ENCODE measurements at regions not wholly inside any gene's neighbourhood (a gene's known extent, or its start where the extent isn't known, plus 50 kb on each side); places are given as distances from the start of the nearest gene placed in this dataset.

DNA sequence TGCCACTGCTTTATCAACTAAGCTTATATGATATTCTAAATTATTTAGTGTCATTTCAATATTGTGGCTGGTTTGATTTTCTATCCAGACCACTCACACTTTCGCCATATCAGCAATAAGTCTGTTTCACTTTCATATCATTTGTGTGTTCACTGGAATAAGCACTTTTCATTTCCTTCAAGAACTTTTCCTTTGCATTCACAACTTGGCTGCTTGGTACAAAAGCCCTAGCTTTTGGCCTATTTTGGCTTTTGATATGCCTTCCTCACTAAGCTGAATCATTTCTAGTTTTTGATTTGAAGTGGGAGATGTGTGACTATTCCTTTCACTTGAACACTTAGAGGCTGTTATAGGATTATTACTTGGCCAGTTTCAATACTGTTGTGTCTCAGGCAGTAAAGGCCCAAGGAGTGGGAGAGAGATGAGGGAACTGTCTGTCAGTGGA lies 120.9 kb upstream of the NAMPT start:
- no peaks in the 10 kb centered on the region for H3K9me3 ChIP-seq (ENCODE audit: low read depth, low read length)
- no peaks in the 10 kb centered on the region for H3K4me1 ChIP-seq (ENCODE audit: insufficient read depth, low read length)
- H3K4me3 ChIP-seq (ENCODE audit: low read length) = no peak overlapping the region
- H3K27me3 ChIP-seq (ENCODE audit: insufficient read depth, low read length) = peaks cover 3% of the 10 kb centered on the region

- Histone ChIP-seq H3K27me3 (ENCODE audit: insufficient read depth, low read length) (peaks cover 6% of the 10 kb centered on the region), H3K4me1 (ENCODE audit: insufficient read depth, low read length) (no peaks in the 10 kb centered on the region), H3K9me3 (ENCODE audit: low read depth, low read length) (no peaks in the 10 kb centered on the region), H3K4me3 (ENCODE audit: low read length) (no peak overlapping the region)
Measured at GRCh38 chr7:106402898-106403297, 118.1 kb upstream of the NAMPT start.

DNA sequence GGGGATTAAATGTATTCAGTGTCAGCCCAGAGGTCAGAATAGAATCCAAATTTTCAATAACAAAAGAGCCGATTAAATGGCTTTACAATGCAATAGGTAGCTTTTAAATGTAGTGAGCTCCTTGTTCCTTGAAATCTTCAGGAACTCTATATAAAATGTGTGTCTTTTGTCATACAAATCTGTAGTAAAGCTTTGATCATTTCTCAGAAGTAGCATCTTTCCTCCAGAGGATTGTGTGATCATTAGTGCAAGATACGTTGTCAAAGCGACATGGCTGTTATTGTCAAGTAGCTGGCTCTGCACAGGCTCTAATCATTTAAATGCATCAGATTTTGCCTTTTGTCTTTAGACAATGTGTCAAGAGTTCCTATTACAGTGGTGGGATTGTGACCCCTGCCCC lies 116.1 kb upstream of the NAMPT start:
- H3K4me1 ChIP-seq (ENCODE audit: insufficient read depth, low read length) = no peaks in the 10 kb centered on the region
- H3K9me3 ChIP-seq (ENCODE audit: low read depth, low read length) = no peaks in the 10 kb centered on the region
- no peak overlapping the region for H3K4me3 ChIP-seq (ENCODE audit: low read length)
- H3K27me3 ChIP-seq (ENCODE audit: insufficient read depth, low read length) = peaks cover 6% of the 10 kb centered on the region

- Histone ChIP-seq H3K27me3 (ENCODE audit: insufficient read depth, low read length) (peaks cover 6% of the 10 kb centered on the region), H3K4me1 (ENCODE audit: insufficient read depth, low read length) (no peaks in the 10 kb centered on the region), H3K4me3 (ENCODE audit: low read length) (no peak overlapping the region)
Measured at GRCh38 chr7:106398786-106399185, 114.0 kb upstream of the NAMPT start.

DNA sequence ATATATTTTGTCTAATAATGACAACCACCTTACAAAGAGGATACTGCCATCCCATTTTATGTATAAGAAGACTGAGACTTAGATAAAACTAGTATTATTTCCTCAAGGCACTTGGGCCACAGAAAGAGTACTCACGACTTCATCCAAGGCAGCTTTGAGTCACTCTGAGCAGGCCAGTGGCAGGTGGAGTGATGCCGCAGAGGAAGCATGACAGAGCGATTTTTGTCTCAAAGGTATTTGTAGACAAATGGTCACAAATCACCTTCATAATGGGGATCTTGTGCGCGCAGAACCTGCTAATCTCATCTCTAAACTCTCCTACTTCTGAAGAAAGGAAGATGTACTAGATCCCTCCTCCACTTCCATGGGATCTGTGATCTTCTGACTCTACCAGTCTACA lies 113.2 kb upstream of the NAMPT start:
- Histone ChIP-seq H3K4me3 (ENCODE audit: low read length) (no peak overlapping the region), H3K27me3 (ENCODE audit: insufficient read depth, low read length) (peaks cover 6% of the 10 kb centered on the region), H3K9me3 (ENCODE audit: low read depth, low read length) (no peaks in the 10 kb centered on the region), H3K4me1 (ENCODE audit: insufficient read depth, low read length) (no peaks in the 10 kb centered on the region)

More at GRCh38 chr7:106398786-106399185, 114.0 kb upstream of the NAMPT start:
- H3K9me3 ChIP-seq (ENCODE audit: low read depth, low read length) = no peaks in the 10 kb centered on the region

DNA sequence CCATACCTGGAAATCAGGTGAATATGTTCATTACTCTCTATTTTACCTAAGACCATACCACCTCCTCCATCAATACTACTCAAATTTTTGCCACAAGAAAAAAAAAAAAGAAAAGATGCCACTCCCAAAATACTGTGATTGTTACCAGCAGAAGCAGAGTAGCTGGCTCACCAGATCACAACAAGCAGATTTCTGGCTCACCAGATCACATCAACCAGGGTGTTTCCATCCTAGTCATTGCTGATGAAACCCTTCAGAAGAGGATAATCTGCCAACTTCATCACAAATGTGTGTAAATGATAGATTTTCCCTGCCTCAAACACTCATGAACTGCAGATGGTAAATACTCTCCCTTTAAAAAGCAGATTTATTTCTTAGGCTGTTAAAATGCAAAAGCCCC lies 109.7 kb upstream of the NAMPT start:
- Histone ChIP-seq H3K27me3 (ENCODE audit: insufficient read depth, low read length) (peaks cover 2% of the 10 kb centered on the region), H3K9me3 (ENCODE audit: low read depth, low read length) (no peaks in the 10 kb centered on the region)

DNA sequence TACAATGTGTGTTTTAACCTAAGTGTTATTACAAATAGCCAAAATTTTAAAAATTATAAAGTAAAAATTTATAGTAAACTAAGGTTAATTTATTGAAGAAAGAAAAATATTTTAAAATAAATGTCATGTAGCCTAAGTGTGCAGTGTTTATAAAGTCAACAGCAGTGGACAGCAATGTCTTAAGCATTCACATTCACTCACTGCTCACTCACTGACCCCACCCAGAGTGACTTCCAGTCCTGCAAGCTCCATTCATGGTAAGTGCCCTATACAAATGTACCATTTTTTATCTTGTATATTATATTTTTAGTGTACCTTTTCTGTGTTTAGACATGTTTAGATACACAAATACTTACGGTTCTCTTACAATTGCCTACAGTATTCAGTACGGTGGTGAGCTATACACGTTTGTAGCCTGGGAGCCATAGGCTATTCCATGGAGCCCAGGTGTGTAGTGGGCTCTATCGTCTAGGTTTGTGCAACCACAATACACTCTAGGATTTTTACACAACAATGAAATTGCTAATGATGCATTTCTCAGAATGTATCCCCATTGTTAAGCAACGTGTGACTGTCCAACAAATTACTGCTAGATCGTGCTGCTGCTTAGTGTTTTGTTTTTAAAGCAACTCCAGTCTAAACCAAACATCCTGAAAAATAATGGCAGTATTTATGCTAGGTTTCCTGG lies 108.9 kb upstream of the NAMPT start:
- Histone ChIP-seq H3K4me1 (ENCODE audit: insufficient read depth, low read length) (no peaks in the 10 kb centered on the region), H3K27me3 (ENCODE audit: insufficient read depth, low read length) (no peaks in the 10 kb centered on the region), H3K4me3 (ENCODE audit: low read length) (no peak overlapping the region), H3K9me3 (ENCODE audit: low read depth, low read length) (no peaks in the 10 kb centered on the region)

More for the DNA sequence above, 109.7 kb upstream of the NAMPT start:
- Histone ChIP-seq H3K4me3 (ENCODE audit: low read length) (no peak overlapping the region), H3K4me1 (ENCODE audit: insufficient read depth, low read length) (no peaks in the 10 kb centered on the region)

GRCh38 chr7:106392590-106392989 lies 107.8 kb upstream of the NAMPT start:
- no peaks in the 10 kb centered on the region for H3K27me3 ChIP-seq (ENCODE audit: insufficient read depth, low read length)

DNA sequence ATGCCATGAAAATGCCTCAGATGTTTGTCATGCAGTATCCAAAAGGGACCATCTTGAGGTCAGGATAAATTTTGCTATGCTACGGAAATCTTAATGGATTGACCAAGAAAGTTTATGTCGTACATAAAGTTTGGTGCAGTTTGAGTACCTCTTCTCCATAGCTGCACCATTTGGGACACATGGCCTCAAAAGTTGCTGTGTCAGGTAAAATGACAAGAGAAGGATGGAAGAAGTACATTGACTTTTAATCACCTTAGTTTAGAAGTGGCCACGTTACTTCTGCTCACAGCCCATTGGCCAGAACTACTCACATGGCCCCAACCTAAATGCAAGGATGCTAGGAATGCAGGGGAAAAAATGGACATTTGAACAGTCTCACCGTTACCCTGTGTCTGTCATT lies 107.4 kb upstream of the NAMPT start:
- no peaks in the 10 kb centered on the region for H3K27me3 ChIP-seq (ENCODE audit: insufficient read depth, low read length)
- no peak overlapping the region for H3K4me3 ChIP-seq (ENCODE audit: low read length)
- H3K4me1 ChIP-seq (ENCODE audit: insufficient read depth, low read length) = no peaks in the 10 kb centered on the region

More at GRCh38 chr7:106392590-106392989, 107.8 kb upstream of the NAMPT start:
- Histone ChIP-seq H3K4me3 (ENCODE audit: low read length) (no peak overlapping the region), H3K9me3 (ENCODE audit: low read depth, low read length) (no peaks in the 10 kb centered on the region), H3K4me1 (ENCODE audit: insufficient read depth, low read length) (no peaks in the 10 kb centered on the region)

DNA sequence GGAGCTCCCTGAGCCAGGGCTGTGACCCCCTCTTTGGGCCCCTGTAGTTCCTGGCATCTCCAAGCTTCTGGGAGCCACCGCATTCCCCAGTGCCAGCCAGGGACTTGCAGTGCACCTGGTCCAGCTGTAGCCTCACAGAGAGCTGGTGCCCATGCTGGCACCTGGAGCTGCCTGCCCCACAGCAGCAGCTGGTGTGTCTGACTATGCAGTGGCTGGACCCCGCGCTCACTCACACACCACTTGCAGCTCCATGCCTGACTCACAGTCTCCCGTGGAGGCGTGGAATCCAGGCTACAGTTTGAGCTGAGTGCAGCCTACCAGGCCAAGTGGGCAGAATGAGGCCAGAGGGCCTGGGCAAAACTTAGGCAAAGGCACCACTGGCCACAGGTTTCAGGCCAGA lies 102.2 kb upstream of the NAMPT start:
- Histone ChIP-seq H3K27me3 (ENCODE audit: insufficient read depth, low read length) (no peaks in the 10 kb centered on the region), H3K9me3 (ENCODE audit: low read depth, low read length) (no peaks in the 10 kb centered on the region), H3K4me1 (ENCODE audit: insufficient read depth, low read length) (no peaks in the 10 kb centered on the region), H3K4me3 (ENCODE audit: low read length) (no peak overlapping the region)

More for the DNA sequence above, 107.4 kb upstream of the NAMPT start:
- no peaks in the 10 kb centered on the region for H3K9me3 ChIP-seq (ENCODE audit: low read depth, low read length)

DNA sequence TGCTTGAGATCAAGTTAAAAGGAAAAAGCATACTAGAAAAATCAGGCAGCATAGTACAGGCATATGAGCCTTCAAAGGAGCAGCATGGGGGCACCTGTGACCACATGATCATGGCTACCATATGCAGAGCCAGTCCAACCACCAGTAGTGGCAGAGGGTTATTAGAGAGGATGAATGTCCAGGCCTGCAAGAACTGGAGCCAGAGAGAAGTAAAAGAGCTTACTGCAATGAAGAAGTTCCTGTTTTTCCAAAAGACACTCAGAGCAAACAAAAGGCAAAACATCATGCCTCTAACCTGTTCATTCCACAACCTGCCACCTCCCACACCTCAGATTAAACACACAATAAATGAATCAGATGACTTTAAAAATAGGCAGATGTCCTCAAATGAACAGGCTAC lies 99.6 kb upstream of the NAMPT start:
- Histone ChIP-seq H3K9me3 (ENCODE audit: low read depth, low read length) (no peaks in the 10 kb centered on the region), H3K27me3 (ENCODE audit: insufficient read depth, low read length) (no peaks in the 10 kb centered on the region), H3K4me3 (ENCODE audit: low read length) (no peak overlapping the region), H3K4me1 (ENCODE audit: insufficient read depth, low read length) (no peaks in the 10 kb centered on the region)

GRCh38 chr7:106382929-106383328 lies 98.1 kb upstream of the NAMPT start:
- H3K9me3 ChIP-seq (ENCODE audit: low read depth, low read length) = no peaks in the 10 kb centered on the region

GRCh38 chr7:106382129-106382528 lies 97.3 kb upstream of the NAMPT start:
- Histone ChIP-seq H3K27me3 (ENCODE audit: insufficient read depth, low read length) (no peaks in the 10 kb centered on the region), H3K4me3 (ENCODE audit: low read length) (no peak overlapping the region), H3K4me1 (ENCODE audit: insufficient read depth, low read length) (no peaks in the 10 kb centered on the region), H3K9me3 (ENCODE audit: low read depth, low read length) (no peaks in the 10 kb centered on the region)

More at GRCh38 chr7:106382929-106383328, 98.1 kb upstream of the NAMPT start:
- H3K27me3 ChIP-seq (ENCODE audit: insufficient read depth, low read length) = no peaks in the 10 kb centered on the region
- no peak overlapping the region for H3K4me3 ChIP-seq (ENCODE audit: low read length)
- no peaks in the 10 kb centered on the region for H3K4me1 ChIP-seq (ENCODE audit: insufficient read depth, low read length)

GRCh38 chr7:106381252-106381651 lies 96.5 kb upstream of the NAMPT start:
- Histone ChIP-seq H3K4me1 (ENCODE audit: insufficient read depth, low read length) (no peaks in the 10 kb centered on the region), H3K9me3 (ENCODE audit: low read depth, low read length) (no peaks in the 10 kb centered on the region), H3K4me3 (ENCODE audit: low read length) (no peak overlapping the region), H3K27me3 (ENCODE audit: insufficient read depth, low read length) (no peaks in the 10 kb centered on the region)

GRCh38 chr7:106377847-106378361 lies 93.1 kb upstream of the NAMPT start:
- Histone ChIP-seq H3K4me1 (ENCODE audit: insufficient read depth, low read length) (no peaks in the 10 kb centered on the region), H3K4me3 (ENCODE audit: low read length) (no peak overlapping the region), H3K9me3 (ENCODE audit: low read depth, low read length) (no peaks in the 10 kb centered on the region), H3K27me3 (ENCODE audit: insufficient read depth, low read length) (no peaks in the 10 kb centered on the region)
